HG03135 (cell line): ENCODE measurements at regions not wholly inside any gene's neighbourhood (a gene's known extent, or its start where the extent isn't known, plus 50 kb on each side); places are given as distances from the start of the nearest gene placed in this dataset.

Source experiments
- ATAC-seq: cut with Tn5 transposase; IDR thresholded peaks from one replicate; pipeline ENCODE4 v1.9.1; 2021; ENCODE audit warnings: mild to moderate bottlenecking, moderate library complexity; ENCODE audit not compliant: unreplicated experiment

DNA sequence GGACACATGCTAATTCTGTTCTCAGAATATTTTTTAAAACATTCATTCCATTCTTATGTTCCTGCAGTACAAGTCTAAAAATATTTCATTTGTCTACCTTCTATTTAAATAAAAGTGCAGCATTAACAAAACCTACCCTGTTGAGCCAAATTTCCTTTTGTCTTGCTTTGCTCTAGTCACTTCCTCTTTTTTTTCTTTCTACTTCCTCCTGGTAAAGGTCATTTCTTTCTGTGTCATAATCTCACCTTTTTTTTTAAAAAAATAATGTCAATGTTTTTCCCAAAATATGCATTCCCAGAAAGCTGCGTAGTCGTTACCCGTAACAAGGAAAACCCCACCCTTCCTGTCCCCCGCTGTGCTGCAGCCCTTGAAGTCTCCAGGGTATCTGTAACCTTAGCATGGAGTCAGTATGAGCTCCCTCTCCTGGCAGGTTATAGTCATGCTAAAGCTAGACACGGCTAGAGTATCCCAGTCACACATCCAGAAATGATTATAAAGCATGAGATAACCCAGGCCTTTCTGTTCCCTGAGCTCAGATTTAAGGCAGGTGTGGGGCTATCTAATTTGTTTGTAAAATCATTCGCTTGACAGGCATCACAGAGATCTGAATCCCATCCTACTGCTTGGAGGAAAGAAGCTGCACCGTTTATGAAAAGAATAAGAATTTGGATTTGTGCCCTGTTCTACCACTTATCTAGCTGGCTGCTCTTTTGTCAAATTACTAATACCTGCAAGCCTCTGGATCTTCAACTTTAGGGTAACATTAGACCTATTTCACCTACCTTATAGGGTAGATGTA lies 51.1 kb upstream of the EED start:
- ATAC-seq = peak; percentile 93

DNA sequence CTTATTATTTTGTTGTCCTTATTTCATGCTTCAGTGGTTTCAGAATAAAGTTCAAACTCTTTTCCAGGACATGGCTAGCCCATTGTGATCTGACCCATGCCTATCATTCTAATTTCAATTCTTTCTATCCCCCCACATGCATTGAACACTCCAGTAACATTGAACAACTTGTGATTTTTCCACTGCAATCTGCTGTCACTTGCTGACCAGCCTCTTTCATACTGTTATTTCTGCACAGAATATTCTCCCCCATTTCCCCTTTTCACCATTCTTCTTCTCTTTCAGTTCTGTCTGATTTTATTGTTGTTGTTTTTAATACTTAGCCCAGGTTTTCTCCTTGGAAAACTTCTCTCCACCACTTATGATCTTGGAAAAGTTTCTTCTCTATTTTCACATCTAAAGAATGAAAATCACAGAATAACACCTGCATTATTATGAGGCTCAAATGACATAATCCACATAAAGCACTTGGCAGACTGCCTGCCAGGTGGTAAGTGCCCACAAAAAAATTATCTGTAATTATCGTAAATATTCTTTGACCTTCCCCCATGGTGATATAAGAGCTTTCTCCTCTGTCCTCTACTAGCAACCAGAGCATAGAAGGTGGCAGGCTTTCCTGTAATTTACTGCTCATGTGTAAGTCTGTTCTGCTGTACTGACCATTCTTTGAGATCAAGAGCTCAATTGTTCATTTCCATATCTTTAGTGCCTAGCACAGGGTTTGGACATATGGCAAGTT lies 51.9 kb upstream of the EED start:
- peak; percentile 3 for ATAC-seq

DNA sequence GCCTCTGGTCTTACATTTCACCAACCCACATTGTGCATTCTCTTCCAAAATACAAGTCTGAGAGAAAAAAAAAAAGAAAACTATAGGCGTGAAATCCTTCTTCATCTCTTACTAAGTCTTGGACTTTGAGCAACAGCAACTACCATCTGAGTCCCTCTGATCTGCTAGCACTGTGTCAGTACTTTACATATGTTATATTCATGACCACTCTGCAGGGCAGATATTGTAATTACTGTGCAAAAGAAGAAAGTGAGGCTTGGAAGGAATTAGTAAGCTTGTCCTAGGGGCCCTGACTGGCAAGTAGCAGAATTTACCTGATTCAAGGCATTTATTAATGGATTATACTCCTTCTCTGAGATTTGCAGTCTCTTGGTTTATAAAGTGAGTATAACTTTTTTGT lies 52.7 kb upstream of the EED start:
- no peak for ATAC-seq

DNA sequence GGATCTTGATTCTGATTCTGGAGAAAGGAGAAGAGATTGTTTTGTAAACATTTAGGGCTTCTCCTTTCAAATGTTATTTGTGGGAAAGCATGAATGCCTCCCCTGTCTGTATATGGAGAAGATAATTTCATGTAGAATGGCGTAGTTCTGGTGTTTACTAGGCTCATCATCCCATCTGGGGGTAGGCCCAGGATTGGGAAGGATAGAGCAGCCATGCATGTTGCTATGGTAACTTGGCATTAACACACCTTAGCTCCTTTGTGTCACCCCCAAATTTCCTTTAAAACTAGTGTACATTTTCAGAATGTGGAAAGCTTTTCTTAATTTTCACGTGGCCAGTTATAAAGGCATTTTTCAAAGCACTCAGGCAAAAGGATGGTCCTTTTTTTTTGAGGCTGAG lies 57.5 kb upstream of the EED start:
- no peak for ATAC-seq

DNA sequence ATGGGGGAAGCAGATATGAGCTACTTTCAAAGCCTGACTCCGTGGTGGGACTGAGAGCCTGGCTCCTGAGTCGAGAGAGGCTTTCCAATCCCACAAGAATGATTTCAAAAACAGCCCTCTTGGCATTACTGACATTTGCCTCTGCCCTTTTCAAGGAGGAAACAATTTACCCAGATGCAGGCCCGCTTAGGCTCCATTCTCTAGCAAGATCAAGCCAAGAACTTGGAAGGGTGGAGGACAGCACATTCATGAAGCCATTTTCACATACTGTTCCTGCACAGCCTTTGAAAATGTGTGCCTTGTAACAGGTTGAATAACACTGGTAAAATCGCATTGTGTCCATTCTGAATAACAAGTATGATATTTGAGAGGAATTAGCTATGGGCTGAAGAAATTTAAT lies 58.2 kb upstream of the EED start:
- ATAC-seq = no peak

DNA sequence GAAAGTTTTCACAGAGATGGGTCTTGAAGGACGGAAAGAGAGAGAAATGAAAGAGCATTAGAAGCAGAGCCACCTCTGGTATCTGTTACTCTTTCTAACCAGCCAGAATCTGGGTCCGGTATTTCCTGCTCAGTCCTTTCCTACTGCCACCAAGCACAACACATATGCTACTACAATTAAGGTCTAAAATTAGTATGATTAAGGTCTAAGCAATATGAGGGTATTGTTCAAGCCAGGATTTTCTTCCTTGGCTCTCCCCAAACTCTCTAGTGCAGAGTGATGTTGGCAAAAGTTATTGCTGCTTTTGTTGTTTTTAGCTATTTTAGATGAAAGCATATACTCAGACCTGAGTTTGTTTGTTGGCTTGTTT lies 59.2 kb upstream of the EED start:
- ATAC-seq = no peak

DNA sequence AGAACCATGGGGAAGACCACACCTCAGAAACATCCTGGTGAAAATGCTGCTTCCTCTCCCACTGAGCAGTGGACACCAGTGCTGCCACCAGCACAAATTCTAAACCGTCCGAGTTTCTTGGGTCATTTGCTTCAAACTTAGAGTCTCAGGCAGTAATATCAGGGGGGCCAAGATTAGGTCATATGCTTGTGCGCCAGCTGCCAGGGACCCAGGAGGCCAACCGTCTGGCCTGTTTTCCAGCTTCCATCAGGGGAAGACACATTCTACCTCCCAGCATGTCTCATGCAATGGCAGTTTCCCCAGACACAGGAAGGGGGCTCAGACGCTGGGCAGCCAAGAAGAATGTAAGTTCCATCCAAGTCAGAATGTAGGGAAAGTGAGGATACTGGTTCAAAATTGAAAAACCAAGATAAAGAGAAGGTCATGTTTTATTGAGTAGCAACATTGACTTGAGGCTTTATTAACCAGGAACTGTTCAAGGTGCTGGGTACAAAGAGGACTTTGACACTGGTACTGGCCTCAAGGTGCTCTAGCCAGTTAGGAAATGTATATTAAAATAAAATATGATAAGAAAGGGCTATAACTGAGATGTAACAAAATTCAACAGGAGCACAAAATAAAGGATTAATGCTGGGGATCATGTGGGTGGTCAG lies 59.7 kb upstream of the EED start:
- ATAC-seq = no peak

DNA sequence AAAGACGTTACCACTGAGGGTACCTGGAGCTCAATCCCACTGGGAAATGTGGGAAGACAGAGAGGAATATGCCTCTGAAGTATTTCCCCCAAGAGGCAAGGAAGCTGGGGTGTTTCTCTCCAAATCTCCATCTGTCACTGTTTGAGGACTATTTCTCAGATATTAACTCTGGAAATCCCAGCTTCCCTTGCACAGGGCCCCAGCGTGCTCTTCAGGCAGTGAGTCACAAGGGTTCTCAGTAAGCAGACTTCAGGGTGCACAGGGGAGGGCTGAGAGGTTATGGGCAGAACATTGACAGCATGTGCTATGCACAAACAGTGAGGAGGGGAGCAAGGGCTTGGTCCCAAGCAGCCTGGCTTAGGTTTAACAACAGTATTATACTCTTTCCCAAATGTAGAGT lies 60.9 kb upstream of the EED start:
- no peak for ATAC-seq

DNA sequence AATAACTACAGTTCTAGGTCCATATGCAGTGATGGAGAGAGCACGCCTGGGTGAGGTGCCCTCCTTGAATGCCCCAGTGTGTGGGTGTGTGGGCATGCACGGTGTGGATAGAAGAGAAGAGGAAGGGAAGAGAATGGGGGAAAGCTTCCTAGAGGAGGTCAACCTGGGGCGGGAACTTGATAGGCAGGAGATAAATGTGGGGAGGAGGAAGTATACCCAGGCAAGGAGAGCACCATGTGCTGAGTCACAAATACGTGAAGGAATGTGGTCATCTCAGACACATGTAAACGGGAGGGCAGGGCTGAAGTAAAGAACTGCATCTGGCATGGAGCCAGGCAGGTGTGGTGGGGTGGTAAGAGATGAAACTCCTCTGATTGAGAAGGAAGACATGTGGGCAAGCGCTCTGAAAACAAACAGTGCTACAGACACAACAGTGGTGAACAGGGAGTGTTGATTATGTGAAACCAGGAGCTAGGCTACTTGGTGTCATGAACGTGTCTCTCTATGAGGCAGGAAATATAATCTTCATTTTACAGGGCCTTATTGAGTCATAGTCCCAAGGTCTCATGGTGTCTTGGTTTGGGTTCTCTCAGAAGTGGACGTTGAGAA lies 61.5 kb upstream of the EED start:
- ATAC-seq = peak; percentile 65

DNA sequence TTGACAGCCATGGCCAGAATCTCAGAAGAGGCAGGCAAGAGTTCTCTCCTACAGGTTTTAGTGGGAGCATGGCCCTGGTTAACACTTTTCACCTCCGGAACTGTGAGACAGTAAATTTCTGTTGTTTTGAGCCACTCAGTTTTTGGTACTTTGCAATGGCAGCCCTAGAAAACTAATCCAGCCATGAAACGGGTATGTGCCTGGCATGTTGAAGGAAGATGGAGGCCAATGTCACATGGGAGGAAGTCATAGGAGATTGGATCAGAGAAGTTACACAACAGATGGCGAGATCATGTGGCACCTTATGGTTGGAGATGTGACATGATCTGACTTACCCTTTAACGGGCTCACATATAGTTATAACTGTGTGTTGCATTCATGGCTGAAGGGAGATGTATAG lies 63.2 kb upstream of the EED start:
- no peak for ATAC-seq

DNA sequence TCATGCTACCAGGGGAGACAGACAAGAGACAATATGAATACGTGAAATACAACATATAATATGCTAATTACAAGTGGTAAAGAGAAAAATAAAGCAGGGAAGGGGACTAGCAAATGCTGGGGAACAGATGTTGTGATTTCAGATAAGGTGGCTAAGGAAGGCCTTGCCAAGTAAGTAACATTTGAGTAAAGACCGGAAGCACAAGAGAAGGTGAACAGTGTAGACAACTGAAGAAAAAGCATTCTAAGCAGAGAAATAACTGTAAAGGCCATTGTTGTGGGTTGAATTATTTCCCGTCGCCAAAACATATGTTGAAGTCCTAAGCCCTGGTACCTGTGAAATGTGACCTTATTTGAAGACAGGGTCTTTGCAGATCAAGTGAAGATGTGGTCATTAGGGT lies 63.7 kb upstream of the EED start:
- no peak for ATAC-seq

DNA sequence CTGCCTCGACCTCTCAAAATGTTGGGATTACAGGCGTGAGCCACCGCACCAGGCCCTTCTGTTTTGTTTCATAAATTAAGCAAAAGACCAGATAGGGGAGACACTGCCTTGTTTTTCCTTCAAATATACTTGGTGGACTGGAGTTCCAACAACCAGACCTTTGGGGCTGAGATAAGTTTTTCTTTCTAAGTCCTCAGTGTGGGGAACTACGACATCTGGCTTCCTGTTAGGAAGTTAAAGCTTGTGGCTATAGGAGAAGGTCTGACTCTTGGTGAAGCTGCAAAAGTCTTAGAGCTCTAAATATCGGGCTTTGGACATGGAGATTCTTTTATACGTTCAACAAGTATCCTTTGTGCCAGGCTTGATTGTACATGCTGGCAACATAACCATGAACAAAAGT lies 64.1 kb upstream of the EED start:
- ATAC-seq = no peak

DNA sequence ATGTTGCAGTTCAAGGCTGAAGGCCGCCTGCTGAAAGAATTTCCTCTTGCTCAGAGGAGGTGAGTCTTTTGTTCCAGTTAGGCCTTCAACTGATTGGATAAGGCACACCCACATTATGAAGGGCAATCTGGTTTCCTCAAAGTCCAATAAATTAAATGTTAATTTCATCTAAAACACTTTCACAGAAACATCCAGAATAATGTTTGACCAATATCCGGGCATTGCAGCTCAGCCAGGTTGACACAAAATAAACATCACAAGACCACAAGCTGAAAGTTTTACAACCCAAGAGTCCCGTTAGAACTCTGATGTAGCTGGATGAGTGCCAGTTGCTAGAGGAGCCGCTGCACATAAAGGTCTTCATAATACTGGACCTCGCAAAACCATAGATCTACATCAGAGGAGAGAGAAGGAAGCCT lies 64.9 kb upstream of the EED start:
- ATAC-seq = no peak

DNA sequence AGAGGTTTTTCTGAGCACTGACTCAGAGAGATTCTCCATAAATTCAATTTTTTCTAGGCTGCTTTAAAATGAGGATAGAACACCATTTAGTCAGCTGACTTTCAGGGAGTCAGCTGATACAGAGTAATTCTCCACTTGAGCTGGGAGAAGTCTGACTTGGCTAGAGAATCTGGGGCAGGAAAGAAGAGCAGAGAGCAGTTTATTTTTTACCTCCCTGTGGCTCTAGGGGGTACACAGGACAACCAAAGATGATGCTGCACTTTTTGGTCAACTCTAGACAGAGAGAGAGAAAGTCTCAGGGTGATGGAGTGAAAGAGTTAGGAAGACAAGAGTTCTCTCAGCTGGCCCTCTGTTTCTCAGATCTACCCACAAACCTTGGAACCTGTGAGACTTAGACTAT lies 67.3 kb upstream of the EED start:
- no peak for ATAC-seq

DNA sequence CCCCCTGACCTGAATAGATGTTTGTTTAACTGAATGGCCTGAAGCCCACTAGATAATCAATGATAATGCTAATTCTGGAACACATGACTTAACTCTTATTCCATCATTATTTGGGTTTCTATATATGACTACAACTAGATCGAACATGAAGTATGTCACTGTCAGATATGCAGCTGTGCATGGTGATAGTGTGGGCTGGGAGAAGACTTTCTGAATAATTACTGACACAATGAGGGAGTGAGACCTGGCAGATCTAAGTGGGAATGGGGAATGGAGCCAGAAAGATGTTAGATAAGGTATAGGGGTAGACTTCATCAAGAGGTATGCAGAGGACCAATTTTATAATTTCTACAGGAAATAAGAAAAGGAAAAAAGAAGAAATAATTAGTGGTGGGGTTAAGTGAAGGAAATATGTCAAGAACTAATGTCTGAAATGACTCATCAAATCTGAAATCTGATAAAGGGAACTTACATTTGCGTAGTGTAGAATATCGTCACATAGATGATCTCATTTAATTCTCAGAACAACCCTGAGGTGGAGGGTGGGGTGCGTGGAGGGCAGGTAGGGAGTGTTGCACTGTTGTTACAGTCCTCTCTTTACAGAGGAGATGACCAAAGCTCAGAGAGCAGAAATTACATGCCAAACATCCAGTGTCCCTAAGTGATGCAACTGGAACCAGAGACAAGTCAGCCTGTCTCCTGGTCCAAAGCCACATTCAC lies 68.2 kb upstream of the EED start:
- peak; percentile 64 for ATAC-seq

DNA sequence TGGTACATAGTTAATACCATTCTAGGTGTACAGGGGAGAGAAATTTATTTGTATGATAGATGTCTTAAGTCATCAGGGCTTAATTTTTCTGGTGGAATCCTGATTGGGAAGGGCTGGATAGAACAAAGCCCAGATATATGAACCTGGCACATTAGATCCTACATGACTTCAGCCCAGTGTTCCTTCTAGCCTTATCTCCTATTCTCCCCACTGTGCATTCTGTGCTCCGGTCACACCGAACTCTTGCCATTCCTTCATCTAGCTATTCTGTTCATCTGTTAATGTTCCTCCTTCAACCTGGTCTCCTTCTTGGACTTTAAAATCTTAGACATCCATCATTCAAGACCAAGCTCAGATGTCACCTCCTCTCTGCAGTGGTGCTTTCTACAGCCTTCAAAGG lies 68.9 kb upstream of the EED start:
- ATAC-seq = no peak

DNA sequence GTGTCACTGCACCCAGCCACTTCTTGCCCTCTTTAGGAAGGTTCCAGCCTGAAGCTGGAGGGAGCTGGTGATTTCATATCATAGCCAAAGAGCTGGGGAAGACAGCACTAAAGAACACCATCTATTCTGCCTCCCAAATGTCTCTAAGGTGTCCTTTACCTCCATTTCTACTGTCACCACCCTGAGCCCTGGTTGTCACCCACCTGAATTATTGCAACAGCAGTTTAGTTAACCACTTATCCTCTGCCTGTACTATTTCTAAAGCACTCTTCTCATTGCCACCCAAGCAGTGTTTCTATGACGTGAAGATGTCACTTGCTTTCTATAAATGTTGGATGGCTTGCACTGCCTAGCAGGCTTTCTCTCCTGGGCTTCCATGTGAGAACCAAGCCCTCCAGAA lies 69.4 kb upstream of the EED start:
- no peak for ATAC-seq

DNA sequence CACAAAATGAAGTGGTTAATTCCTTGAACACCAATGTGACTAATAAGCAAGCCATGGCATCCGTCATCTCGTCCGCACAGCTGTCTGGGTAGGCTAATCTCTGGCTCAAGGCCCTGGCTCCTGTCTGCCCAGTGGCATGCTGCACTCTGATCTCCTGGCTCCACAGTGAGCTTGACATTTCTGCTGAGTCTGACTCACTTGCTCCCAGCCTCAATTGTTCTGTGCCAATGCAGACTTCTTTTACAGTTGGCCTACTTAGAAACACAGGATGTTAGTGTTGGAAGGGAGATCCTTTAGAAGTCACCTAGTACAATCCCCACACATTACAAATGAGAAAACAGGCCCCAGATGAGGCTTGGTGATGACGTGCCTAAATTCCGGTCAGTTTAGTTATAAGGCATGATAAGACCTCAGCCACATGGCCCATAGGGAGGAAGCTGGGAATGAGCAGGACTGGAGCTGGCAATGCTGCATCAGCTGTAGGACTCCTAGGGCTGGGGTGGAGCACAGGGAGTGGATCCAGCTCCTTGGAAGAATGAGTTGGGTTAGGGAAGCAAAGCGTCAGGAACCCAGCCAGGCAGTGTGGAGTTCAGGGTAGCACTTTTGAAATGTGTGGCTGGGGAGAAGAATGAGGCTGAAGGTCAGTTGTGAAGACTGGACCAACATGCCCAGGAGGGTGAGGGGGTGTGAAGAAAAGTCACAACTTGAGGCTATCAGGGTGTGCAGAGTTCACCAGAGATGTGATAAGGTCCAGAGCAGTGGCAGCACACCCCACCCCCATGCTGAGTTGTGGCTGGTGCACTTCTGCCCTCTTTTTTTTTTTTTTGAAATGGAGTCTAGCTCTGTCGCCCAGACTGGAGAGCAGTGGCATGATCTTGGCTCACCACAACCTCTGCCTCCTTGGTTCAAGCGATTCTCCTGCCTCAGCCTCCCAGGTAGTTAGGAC lies 70.2 kb upstream of the EED start:
- no peak for ATAC-seq

DNA sequence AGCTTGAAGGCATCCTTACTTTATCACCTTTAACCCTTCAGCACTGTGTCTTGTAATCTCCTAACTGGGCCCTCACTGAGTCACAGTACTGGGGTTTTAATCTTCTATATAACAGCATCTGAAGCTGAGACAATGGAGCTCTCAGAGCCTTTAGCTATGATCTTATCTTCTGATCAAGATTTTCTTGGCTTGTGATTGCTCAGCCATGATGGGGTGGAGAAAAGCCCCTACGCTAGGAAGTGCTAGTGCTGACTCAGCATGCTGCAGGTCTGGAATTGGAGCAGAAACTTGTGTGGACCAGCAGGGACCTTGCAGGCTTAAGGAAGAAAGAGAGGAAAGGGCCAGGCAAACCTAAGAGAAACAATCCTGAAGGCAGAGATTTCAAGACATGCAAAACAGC lies 71.7 kb upstream of the EED start:
- ATAC-seq = no peak

DNA sequence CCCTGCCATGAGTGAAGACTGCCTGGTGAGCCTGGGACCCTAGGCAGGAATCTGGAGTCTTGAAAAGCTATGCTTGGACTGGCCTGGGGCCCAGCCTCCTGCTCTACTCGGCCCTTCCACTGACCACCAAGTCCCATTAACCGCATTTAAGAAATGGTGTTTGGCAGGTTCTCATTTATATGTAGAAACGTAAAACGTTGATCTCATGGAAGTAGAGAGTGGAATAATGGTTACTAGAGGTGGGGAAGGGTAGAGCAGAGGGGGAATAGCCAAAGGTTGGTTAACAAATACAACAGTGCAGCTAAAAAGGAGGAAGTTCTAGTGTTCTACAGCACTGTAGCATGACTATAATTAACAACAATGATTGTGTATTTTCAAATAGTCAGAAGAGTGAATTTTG lies 72.9 kb upstream of the EED start:
- ATAC-seq = no peak
